OCI-LY7 (cell line): ENCODE measurements at regions not wholly inside any gene's neighbourhood (a gene's known extent, or its start where the extent isn't known, plus 50 kb on each side); places are given as distances from the start of the nearest gene placed in this dataset.
"Not testable (repeated sequence)": the region's sequence is repeated elsewhere in the genome, so short reads cannot be mapped to it uniquely, and the experiment has no call there.

Experiments
- CTCF ChIP-seq: fragments of 200-600 bp; sonication (generic); conservative IDR thresholded peaks from 2 replicates; pipeline ENCODE4 v1.5.1; 2014; ENCODE audit warnings: mild to moderate bottlenecking, antibody characterized with exemption, low read length, moderate library complexity, mixed read lengths
- EZH2phosphoT487 ChIP-seq: fragments of 200-600 bp; sonication (generic); IDR thresholded peaks from 2 replicates; pipeline ENCODE4 v1.6.1; 2018; ENCODE audit warnings: low read depth, borderline replicate concordance, mild to moderate bottlenecking, mixed run types, antibody characterized with exemption, low read length, moderate library complexity, mixed read lengths

GRCh38 chr2:87468429-87468981 is 279.4 kb upstream of the PLGLB2 start:
- TF ChIP-seq CTCF, EZH2phosphoT487: not testable (repeated sequence)
